IMR-90 (cell line): ENCODE measurements at regions not wholly inside any gene's neighbourhood (a gene's known extent, or its start where the extent isn't known, plus 50 kb on each side); places are given as distances from the start of the nearest gene placed in this dataset.

Source experiments
- BHLHE40 ChIP-seq: fragments of 150-350 bp; IDR thresholded peaks from 2 replicates; pipeline ENCODE4 v1.6.1; 2016; ENCODE audit warnings: mild to moderate bottlenecking, low read depth, low read length
- CHD1 ChIP-seq: IDR thresholded peaks from 2 replicates; pipeline ENCODE4 v1.6.1; 2012; ENCODE audit warnings: low read depth, low read length, improper control_type of control experiment
- FOS ChIP-seq: fragments of 150-350 bp; IDR thresholded peaks from 2 replicates; pipeline ENCODE4 v1.6.1; 2016; ENCODE audit warnings: low read depth, low read length
- MAZ ChIP-seq: IDR thresholded peaks from 2 replicates; pipeline ENCODE4 v1.6.1; 2012; ENCODE audit warnings: low read depth, mild to moderate bottlenecking, low read length, improper control_type of control experiment, moderate library complexity, borderline replicate concordance
- POLR2A ChIP-seq: IDR thresholded peaks from 2 replicates; pipeline ENCODE4 v1.6.1; 2012; ENCODE audit warnings: mild to moderate bottlenecking, low read depth, low read length
- RAD21 ChIP-seq: IDR thresholded peaks from 2 replicates; pipeline ENCODE4 v1.6.1; 2012; ENCODE audit warnings: low read length, improper control_type of control experiment
- RCOR1 ChIP-seq: IDR thresholded peaks from 2 replicates; pipeline ENCODE4 v1.6.1; 2012; ENCODE audit warnings: mild to moderate bottlenecking, low read length, improper control_type of control experiment; ENCODE audit not compliant: insufficient replicate concordance
- RFX5 ChIP-seq: IDR thresholded peaks from 2 replicates; pipeline ENCODE4 v1.8.0; 2012; ENCODE audit warnings: low read depth, mild to moderate bottlenecking, low read length, moderate library complexity
- SMC3 ChIP-seq: fragments of 150-350 bp; IDR thresholded peaks from 2 replicates; pipeline ENCODE4 v1.6.1; 2016; ENCODE audit warnings: low read depth, mild to moderate bottlenecking, antibody characterized with exemption, low read length, moderate library complexity
- TF ChIP-seq, protein P1 (sequence below): conservative IDR thresholded peaks from 2 replicates; pipeline ENCODE4 v1.5.1; 2012; ENCODE audit warnings: mild to moderate bottlenecking, low read depth, low read length, improper control_type of control experiment
- TF ChIP-seq, protein P2 (sequence below): fragments of 150-350 bp; IDR thresholded peaks from 2 replicates; pipeline ENCODE4 v1.6.1; 2017; ENCODE audit warnings: mild to moderate bottlenecking, antibody characterized with exemption, low read length, low read depth

DNA sequence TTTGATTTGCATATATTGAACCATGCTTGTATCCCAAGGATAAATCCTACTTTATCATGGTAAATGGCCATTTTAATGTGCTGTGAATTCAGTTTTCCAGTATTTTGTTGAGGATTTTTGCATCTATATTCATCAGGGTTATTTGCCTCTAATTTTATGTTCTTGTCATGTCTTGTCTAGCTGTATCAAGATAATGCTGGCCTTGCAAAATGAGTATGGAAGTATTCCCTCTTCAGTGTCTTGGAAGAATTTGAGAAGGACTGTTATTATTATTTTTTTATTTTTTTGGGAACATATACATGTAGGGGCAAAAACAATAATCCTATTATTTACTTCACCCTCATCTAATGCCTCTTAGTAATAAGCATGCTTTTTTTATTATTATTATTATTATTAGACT, 398.0 kb upstream of the KCNH7 start:
- TF ChIP-seq, protein P1, sequence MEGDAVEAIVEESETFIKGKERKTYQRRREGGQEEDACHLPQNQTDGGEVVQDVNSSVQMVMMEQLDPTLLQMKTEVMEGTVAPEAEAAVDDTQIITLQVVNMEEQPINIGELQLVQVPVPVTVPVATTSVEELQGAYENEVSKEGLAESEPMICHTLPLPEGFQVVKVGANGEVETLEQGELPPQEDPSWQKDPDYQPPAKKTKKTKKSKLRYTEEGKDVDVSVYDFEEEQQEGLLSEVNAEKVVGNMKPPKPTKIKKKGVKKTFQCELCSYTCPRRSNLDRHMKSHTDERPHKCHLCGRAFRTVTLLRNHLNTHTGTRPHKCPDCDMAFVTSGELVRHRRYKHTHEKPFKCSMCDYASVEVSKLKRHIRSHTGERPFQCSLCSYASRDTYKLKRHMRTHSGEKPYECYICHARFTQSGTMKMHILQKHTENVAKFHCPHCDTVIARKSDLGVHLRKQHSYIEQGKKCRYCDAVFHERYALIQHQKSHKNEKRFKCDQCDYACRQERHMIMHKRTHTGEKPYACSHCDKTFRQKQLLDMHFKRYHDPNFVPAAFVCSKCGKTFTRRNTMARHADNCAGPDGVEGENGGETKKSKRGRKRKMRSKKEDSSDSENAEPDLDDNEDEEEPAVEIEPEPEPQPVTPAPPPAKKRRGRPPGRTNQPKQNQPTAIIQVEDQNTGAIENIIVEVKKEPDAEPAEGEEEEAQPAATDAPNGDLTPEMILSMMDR, result no peak
- no peak for TF ChIP-seq BHLHE40
- TF ChIP-seq POLR2A, result no peak
- TF ChIP-seq MAZ, result no peak
- TF ChIP-seq RCOR1, result no peak
- no peak for TF ChIP-seq CHD1
- no peak for TF ChIP-seq RAD21
- TF ChIP-seq, protein P2, sequence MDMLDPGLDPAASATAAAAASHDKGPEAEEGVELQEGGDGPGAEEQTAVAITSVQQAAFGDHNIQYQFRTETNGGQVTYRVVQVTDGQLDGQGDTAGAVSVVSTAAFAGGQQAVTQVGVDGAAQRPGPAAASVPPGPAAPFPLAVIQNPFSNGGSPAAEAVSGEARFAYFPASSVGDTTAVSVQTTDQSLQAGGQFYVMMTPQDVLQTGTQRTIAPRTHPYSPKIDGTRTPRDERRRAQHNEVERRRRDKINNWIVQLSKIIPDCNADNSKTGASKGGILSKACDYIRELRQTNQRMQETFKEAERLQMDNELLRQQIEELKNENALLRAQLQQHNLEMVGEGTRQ, result no peak
- TF ChIP-seq RFX5, result no peak
- TF ChIP-seq SMC3, result no peak
- TF ChIP-seq FOS, result no peak
